ENCODE measurements at regions not wholly inside any gene's neighbourhood (a gene's known extent, or its start where the extent isn't known, plus 50 kb on each side); places are given as distances from the start of the nearest gene placed in this dataset.

GRCh38 chr16:54370278-54371040 lies 83.9 kb upstream of the IRX3 start:
- WGBS, 10 experiments: 9 to 96% (median 34%) methylated on average over 1 to 20 of the region's 29 CpGs; no CpG with 5 or more reads in 2 of the 10 experiments
- in situ Hi-C loops (cut with MboI; ENCODE audit: low pct_unique_long_range_greater_than_20kb in 2 of 9, low sequenced_read_pairs in 9 of 9, unreplicated experiment in 9 of 9): no loop called here

GRCh38 chr16:54369861-54370260 lies 83.3 kb upstream of the IRX3 start:
- no peak overlapping the region for H3K27ac ChIP-seq
- H3K4me3 ChIP-seq: no peak overlapping the region
- 38 to 93% (median 73%) methylated on average over 1 to 6 of the region's 8 CpGs; no CpG with 5 or more reads in 3 of the 10 experiments for WGBS, 10 experiments
- in situ Hi-C loops (cut with MboI; ENCODE audit: low pct_unique_long_range_greater_than_20kb in 2 of 9, low sequenced_read_pairs in 9 of 9, unreplicated experiment in 9 of 9): no loop called here
- H3K4me1 ChIP-seq (replicated peaks in 1 of 2): peaks cover 33 to 45% of the 10 kb centered on the region in 2 donors
- no peak for ATAC-seq (replicated peaks in 6 of 8)

More at GRCh38 chr16:54370278-54371040, 83.9 kb upstream of the IRX3 start:
- Histone ChIP-seq H3K4me3 (no peak overlapping the region), H3K27ac (peak overlapping the region; percentile 1 to 42), H3K4me1 (replicated peaks in 1 of 2) (peaks cover 39 to 51% of the 10 kb centered on the region in 2 donors)
- peak in 5 of 8 experiments; percentile 79 to 88 (median 87) for ATAC-seq (replicated peaks in 6 of 8)

- 90 to 100% (median 100%) methylated on average over 1 to 2 of the region's 2 CpGs; no CpG with 5 or more reads in 5 of the 10 experiments for WGBS, 10 experiments
- peaks cover 35 to 50% of the 10 kb centered on the region in 2 donors for H3K4me1 ChIP-seq (replicated peaks in 1 of 2)
- no peak overlapping the region for H3K4me3 ChIP-seq
- no peak for ATAC-seq (replicated peaks in 6 of 8)
- H3K27ac ChIP-seq: no peak overlapping the region
- in situ Hi-C loops (cut with MboI; ENCODE audit: low pct_unique_long_range_greater_than_20kb in 2 of 9, low sequenced_read_pairs in 9 of 9, unreplicated experiment in 9 of 9): no loop called here
These were observed 80.4 kb upstream of the IRX3 start for GRCh38 chr16:54366943-54367342.

GRCh38 chr16:54365990-54366634 lies 79.5 kb upstream of the IRX3 start:
- no peak overlapping the region for H3K4me3 ChIP-seq
- H3K4me1 ChIP-seq (replicated peaks in 1 of 2): peaks cover 41 to 54% of the 10 kb centered on the region in 2 donors
- H3K27ac ChIP-seq: no peak overlapping the region
- no peak for ATAC-seq (replicated peaks in 6 of 8)
- in situ Hi-C loops (cut with MboI; ENCODE audit: low pct_unique_long_range_greater_than_20kb in 2 of 9, low sequenced_read_pairs in 9 of 9, unreplicated experiment in 9 of 9): no loop called here
- 0 to 100% (median 73%) methylated on average over 1 to 10 of the region's 10 CpGs for WGBS, 10 experiments

- Histone ChIP-seq H3K4me3 (no peak overlapping the region), H3K27ac (peak overlapping the region; percentile 0 to 93), H3K4me1 (replicated peaks in 1 of 2) (peaks cover 37 to 46% of the 10 kb centered on the region in 2 donors)
- 0 to 100% (median 60%) methylated on average over 1 to 4 of the region's 6 CpGs; no CpG with 5 or more reads in 3 of the 10 experiments for WGBS, 10 experiments
- peak in 5 of 8 experiments; percentile 24 to 52 (median 43) for ATAC-seq (replicated peaks in 6 of 8)
- in situ Hi-C loops (cut with MboI; ENCODE audit: low pct_unique_long_range_greater_than_20kb in 2 of 9, low sequenced_read_pairs in 9 of 9, unreplicated experiment in 9 of 9): no loop called here
These were observed 77.2 kb upstream of the IRX3 start for GRCh38 chr16:54363766-54364165.

- in situ Hi-C loops (cut with MboI; ENCODE audit: low pct_unique_long_range_greater_than_20kb in 2 of 9, low sequenced_read_pairs in 9 of 9, unreplicated experiment in 9 of 9): no loop called here
- ATAC-seq (replicated peaks in 6 of 8): peak in 3 of 8 experiments; percentile 7 to 27 (median 11)
- WGBS, 10 experiments: 5 to 75% (median 34%) methylated on average over 2 to 17 of the region's 18 CpGs
- Histone ChIP-seq H3K4me3 (peak overlapping the region in 3 of 5 donors; percentile 2 to 10 (median 10)), H3K4me1 (replicated peaks in 1 of 2) (peaks cover 37 to 46% of the 10 kb centered on the region in 2 donors), H3K27ac (peak overlapping the region; percentile 66 to 93)
These were observed 76.1 kb upstream of the IRX3 start for GRCh38 chr16:54362591-54363206.

- H3K4me1 ChIP-seq (replicated peaks in 1 of 2): peaks cover 37 to 43% of the 10 kb centered on the region in 2 donors
- WGBS, 10 experiments: 0 to 50% (median 30%) methylated on average over 1 of the region's 1 CpG; no CpG with 5 or more reads in 4 of the 10 experiments
- in situ Hi-C loops (cut with MboI; ENCODE audit: low pct_unique_long_range_greater_than_20kb in 2 of 9, low sequenced_read_pairs in 9 of 9, unreplicated experiment in 9 of 9): no loop called here
These were observed 74.7 kb upstream of the IRX3 start for GRCh38 chr16:54361246-54361645.

GRCh38 chr16:54360681-54361080 lies 74.1 kb upstream of the IRX3 start:
- in situ Hi-C loops (cut with MboI; ENCODE audit: low pct_unique_long_range_greater_than_20kb in 2 of 9, low sequenced_read_pairs in 9 of 9, unreplicated experiment in 9 of 9): no loop called here
- H3K27ac ChIP-seq: peak overlapping the region in 1 of 2 donors; percentile 9
- WGBS, 10 experiments: 0 to 80% (median 42%) methylated on average over 2 to 5 of the region's 5 CpGs; no CpG with 5 or more reads in 1 of the 10 experiments
- ATAC-seq (replicated peaks in 6 of 8): no peak
- H3K4me1 ChIP-seq (replicated peaks in 1 of 2): peaks cover 37 to 41% of the 10 kb centered on the region in 2 donors
- no peak overlapping the region for H3K4me3 ChIP-seq

More at GRCh38 chr16:54361246-54361645, 74.7 kb upstream of the IRX3 start:
- ATAC-seq (replicated peaks in 6 of 8): no peak
- H3K27ac ChIP-seq: peak overlapping the region; percentile 48 to 93
- no peak overlapping the region for H3K4me3 ChIP-seq

GRCh38 chr16:54359555-54359954 lies 73.0 kb upstream of the IRX3 start:
- no peak overlapping the region for H3K27ac ChIP-seq
- in situ Hi-C loops (cut with MboI; ENCODE audit: low pct_unique_long_range_greater_than_20kb in 2 of 9, low sequenced_read_pairs in 9 of 9, unreplicated experiment in 9 of 9): no loop called here
- WGBS, 10 experiments: 50 to 100% (median 82%) methylated on average over 1 to 3 of the region's 5 CpGs; no CpG with 5 or more reads in 2 of the 10 experiments
- H3K4me3 ChIP-seq: no peak overlapping the region
- peaks cover 37 to 41% of the 10 kb centered on the region in 2 donors for H3K4me1 ChIP-seq (replicated peaks in 1 of 2)
- no peak for ATAC-seq (replicated peaks in 6 of 8)

GRCh38 chr16:54359081-54359480 lies 72.5 kb upstream of the IRX3 start:
- Histone ChIP-seq H3K27ac (no peak overlapping the region), H3K4me3 (no peak overlapping the region), H3K4me1 (replicated peaks in 1 of 2) (peaks cover 36 to 40% of the 10 kb centered on the region in 2 donors)
- ATAC-seq (replicated peaks in 6 of 8): peak in 1 of 8 experiments; percentile 37
- in situ Hi-C loops (cut with MboI; ENCODE audit: low pct_unique_long_range_greater_than_20kb in 2 of 9, low sequenced_read_pairs in 9 of 9, unreplicated experiment in 9 of 9): no loop called here
- WGBS, 10 experiments: 45 to 100% (median 92%) methylated on average over 1 to 6 of the region's 9 CpGs; no CpG with 5 or more reads in 4 of the 10 experiments

- no peak for ATAC-seq (replicated peaks in 6 of 8)
- no peak overlapping the region for H3K27ac ChIP-seq
- H3K4me1 ChIP-seq (replicated peaks in 1 of 2): peaks cover 12 to 13% of the 10 kb centered on the region in 2 donors
- in situ Hi-C loops (cut with MboI; ENCODE audit: low pct_unique_long_range_greater_than_20kb in 2 of 9, low sequenced_read_pairs in 9 of 9, unreplicated experiment in 9 of 9): no loop called here
- H3K4me3 ChIP-seq: no peak overlapping the region
- 14 to 33% (median 33%) methylated on average over 1 of the region's 1 CpG; no CpG with 5 or more reads in 7 of the 10 experiments for WGBS, 10 experiments
These were observed 69.8 kb upstream of the IRX3 start for GRCh38 chr16:54356391-54356790.

- Histone ChIP-seq H3K4me1 (replicated peaks in 1 of 2) (peaks cover under 1 to 3% of the 10 kb centered on the region in 2 donors), H3K4me3 (no peak overlapping the region), H3K27ac (no peak overlapping the region)
- no peak for ATAC-seq (replicated peaks in 6 of 8)
- 20 to 100% (median 90%) methylated on average over 1 of the region's 1 CpG; no CpG with 5 or more reads in 4 of the 10 experiments for WGBS, 10 experiments
- in situ Hi-C loops (cut with MboI; ENCODE audit: low pct_unique_long_range_greater_than_20kb in 2 of 9, low sequenced_read_pairs in 9 of 9, unreplicated experiment in 9 of 9): no loop called here
These were observed 68.7 kb upstream of the IRX3 start for GRCh38 chr16:54355251-54355650.

GRCh38 chr16:54353097-54353496 lies 66.5 kb upstream of the IRX3 start:
- in situ Hi-C loops (cut with MboI; ENCODE audit: low pct_unique_long_range_greater_than_20kb in 2 of 9, low sequenced_read_pairs in 9 of 9, unreplicated experiment in 9 of 9): no loop called here
- no peak for ATAC-seq (replicated peaks in 6 of 8)
- H3K4me1 ChIP-seq (replicated peaks in 1 of 2): no peaks in the 10 kb centered on the region
- no peak overlapping the region for H3K27ac ChIP-seq
- H3K4me3 ChIP-seq: no peak overlapping the region
- WGBS, 10 experiments: 38 to 100% (median 71%) methylated on average over 1 to 3 of the region's 3 CpGs; no CpG with 5 or more reads in 3 of the 10 experiments
